ENCODE measurements at regions not wholly inside any gene's neighbourhood (a gene's known extent, or its start where the extent isn't known, plus 50 kb on each side); places are given as distances from the start of the nearest gene placed in this dataset.

GRCh38 chr14:71320107-71320733, 413.0 kb downstream of the PCNX1 start, which contains the start of gene SIPA1L1 (continued):
- TF ChIP-seq ZNF518B (CRISPR knock-in tag; IDR thresholded peaks at IDR 0.05) = no peak
- no peak for TF ChIP-seq ZNF133 (CRISPR knock-in tag; IDR thresholded peaks at IDR 0.05)
- TF ChIP-seq CREB3 (tag; conservative IDR thresholded peaks at IDR 0.05; ENCODE audit: low read depth) = no peak
- no peak for TF ChIP-seq PKNOX1 (IDR thresholded peaks at IDR 0.05)
- TF ChIP-seq SNRNP70 (optimal IDR thresholded peaks at IDR 0.05; ENCODE audit: low read depth, low read length) = no peak
- no peak for TF ChIP-seq KLF13 (tag; IDR thresholded peaks at IDR 0.05; ENCODE audit: borderline replicate concordance, low read depth)
- no peak for TF ChIP-seq SMARCB1 (IDR thresholded peaks at IDR 0.05; ENCODE audit: insufficient read length, low read depth)
- no peak for TF ChIP-seq ZNF75A (CRISPR knock-in tag; IDR thresholded peaks at IDR 0.05)
- no peak for TF ChIP-seq ZNF507 (tag; conservative IDR thresholded peaks at IDR 0.05)
- no peak for TF ChIP-seq RHOXF2B (CRISPR knock-in tag; conservative IDR thresholded peaks at IDR 0.05)
- no peak for TF ChIP-seq SP2 (IDR thresholded peaks at IDR 0.05; ENCODE audit: extremely low read depth, low read depth, low read length, poor library complexity, severe bottlenecking)
- no peak for TF ChIP-seq MCM3 (IDR thresholded peaks at IDR 0.05)
- TF ChIP-seq FUS (optimal IDR thresholded peaks at IDR 0.05; ENCODE audit: low read depth, low read length) = no peak
- no peak for TF ChIP-seq FOXM1 (IDR thresholded peaks at IDR 0.05; ENCODE audit: low read depth)
- TF ChIP-seq FOXM1 (CRISPR knock-in tag; IDR thresholded peaks at IDR 0.05; ENCODE audit: low read depth) = no peak
- no peak for TF ChIP-seq MEIS2 (IDR thresholded peaks at IDR 0.05; ENCODE audit: partially characterized antibody)
- no peak for TF ChIP-seq ZNF584 (CRISPR knock-in tag; IDR thresholded peaks at IDR 0.05; ENCODE audit: low read depth)
- TF ChIP-seq ZNF609 (CRISPR knock-in tag; IDR thresholded peaks at IDR 0.05; ENCODE audit: borderline replicate concordance) = no peak
- no peak for TF ChIP-seq ESRRA (IDR thresholded peaks at IDR 0.05; ENCODE audit: borderline replicate concordance, low read depth)

Data from K562 (cell line).